OCI-LY7 (cell line): ENCODE measurements at regions not wholly inside any gene's neighbourhood (a gene's known extent, or its start where the extent isn't known, plus 50 kb on each side); places are given as distances from the start of the nearest gene placed in this dataset.

ENCODE experiments used
- BruUV-seq: library from RNA; stranded (reverse); fragments of 400-500 nt; replicated peaks from 2 replicates; lab custom pipeline; 2021; lab: Mats Ljungman, UMichigan
- CTCF ChIA-PET: fragments of 300-600 bp; sonication (Branson Sonifier 250); formaldehyde crosslinking; loops from one replicate; lab custom pipeline; 2022; ENCODE audit warnings: antibody characterized with exemption; ENCODE audit not compliant: unreplicated experiment; lab: Charles Lee
- POLR2A ChIA-PET: fragments of 300-600 bp; sonication (Branson Sonifier 250); formaldehyde crosslinking; loops from one replicate; lab custom pipeline; 2022; ENCODE audit warnings: antibody characterized with exemption; lab: Charles Lee
- DNase-seq: peaks from one replicate; pipeline ENCODE4 v3.0.0-alpha.2; 2015; ENCODE audit warnings: low spot score
- H2AFZ ChIP-seq: fragments of 200-600 bp; sonication (generic), shearing (Covaris generic); 2 replicates; pipeline ENCODE4 v1.6.1; 2014; ENCODE audit warnings: mild to moderate bottlenecking, antibody characterized with exemption, low read length, moderate library complexity
- H3K27ac ChIP-seq: fragments of 200-600 bp; sonication (generic); 2 replicates; pipeline ENCODE4 v1.5.1; 2014; ENCODE audit warnings: mixed run types, low read depth, mild to moderate bottlenecking, moderate library complexity, low read length, inconsistent platforms; ENCODE audit not compliant: poor library complexity, severe bottlenecking
- H3K36me3 ChIP-seq: fragments of 200-600 bp; sonication (generic); 2 replicates; pipeline ENCODE4 v1.6.1; 2014; ENCODE audit warnings: mild to moderate bottlenecking, antibody characterized with exemption, low read length, moderate library complexity, mixed read lengths; ENCODE audit not compliant: insufficient read depth
- H3K4me1 ChIP-seq: fragments of 200-600 bp; sonication (generic); 2 replicates; pipeline ENCODE4 v1.5.1; 2014; ENCODE audit warnings: mild to moderate bottlenecking, low read length; ENCODE audit not compliant: insufficient read depth, poor library complexity, severe bottlenecking
- H3K4me2 ChIP-seq: fragments of 200-600 bp; sonication (generic); 2 replicates; pipeline ENCODE4 v1.6.1; 2014; ENCODE audit warnings: mild to moderate bottlenecking, low read length
- H3K4me3 ChIP-seq: fragments of 200-600 bp; sonication (generic); 2 replicates; pipeline ENCODE4 v1.5.1; 2014; ENCODE audit warnings: mild to moderate bottlenecking, low read depth, low read length; ENCODE audit not compliant: poor library complexity, severe bottlenecking
- H3K79me2 ChIP-seq: fragments of 200-600 bp; sonication (generic); 2 replicates; pipeline ENCODE4 v1.6.1; 2016; ENCODE audit warnings: low read depth, mild to moderate bottlenecking, low read length, moderate library complexity, mixed read lengths; ENCODE audit not compliant: insufficient read depth
- H3K9me2 ChIP-seq: fragments of 200-600 bp; sonication (generic); 2 replicates; pipeline ENCODE4 v1.6.1; 2016; ENCODE audit warnings: mild to moderate bottlenecking, low read length, mixed read lengths; ENCODE audit not compliant: insufficient read depth
- H3K9me3 ChIP-seq: fragments of 200-600 bp; sonication (generic); 2 replicates; pipeline ENCODE4 v1.6.1; 2014; ENCODE audit warnings: mild to moderate bottlenecking, mixed run types, low read length, mixed read lengths
- H4K20me1 ChIP-seq: fragments of 200-600 bp; sonication (generic); 2 replicates; pipeline ENCODE4 v1.6.1; 2014; ENCODE audit warnings: mild to moderate bottlenecking, antibody characterized with exemption, low read length, moderate library complexity, mixed read lengths; ENCODE audit not compliant: insufficient read depth
- EZH2phosphoT487 ChIP-seq: fragments of 200-600 bp; sonication (generic); IDR thresholded peaks from 2 replicates; pipeline ENCODE4 v1.6.1; 2018; ENCODE audit warnings: low read depth, borderline replicate concordance, mild to moderate bottlenecking, mixed run types, antibody characterized with exemption, low read length, moderate library complexity, mixed read lengths
- intact Hi-C: fragments of 100-400 bp; cut with micrococcal nuclease; formaldehyde crosslinking; loops from one replicate; pipeline ENCODE4 v1.10.0; 2022; ENCODE audit not compliant: unreplicated experiment
- TF ChIP-seq, protein P1 (sequence below): fragments of 200-600 bp; sonication (generic); conservative IDR thresholded peaks from 2 replicates; pipeline ENCODE4 v1.5.1; 2014; ENCODE audit warnings: mild to moderate bottlenecking, antibody characterized with exemption, low read length, moderate library complexity, mixed read lengths

DNA sequence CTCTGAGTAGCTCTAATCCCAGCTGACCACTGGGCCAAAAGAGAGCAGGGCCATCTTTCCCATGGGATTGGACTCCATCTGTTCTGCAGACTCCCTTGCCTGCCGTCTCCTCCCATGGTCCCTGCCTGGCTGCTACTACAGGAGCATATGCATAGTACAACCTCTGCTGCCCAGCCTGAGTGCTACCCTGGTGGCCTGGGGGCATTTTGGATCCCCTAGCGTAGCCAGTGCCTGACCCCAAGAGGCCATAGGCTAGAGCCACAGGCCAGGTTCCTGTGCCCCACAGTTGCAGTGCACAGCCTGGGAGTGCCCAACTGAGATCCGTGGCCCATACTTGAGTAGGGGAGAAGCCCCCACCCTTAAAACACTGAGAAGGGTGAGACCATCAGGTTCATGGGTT is 280.3 kb downstream of the CCDC85A start:
- no peaks in the 10 kb centered on the region for H3K36me3 ChIP-seq
- H3K9me2 ChIP-seq: no peaks in the 10 kb centered on the region
- H3K4me1 ChIP-seq: no peaks in the 10 kb centered on the region
- no TSS peak for BruUV-seq
- intact Hi-C loops: no loop called here
- H3K9me3 ChIP-seq: no peaks in the 10 kb centered on the region
- no peak overlapping the region for H3K4me2 ChIP-seq
- ChIA-PET CTCF (no interaction called here), POLR2A (no interaction called here)
- TF ChIP-seq EZH2phosphoT487: no peak
- TF ChIP-seq, protein P1, sequence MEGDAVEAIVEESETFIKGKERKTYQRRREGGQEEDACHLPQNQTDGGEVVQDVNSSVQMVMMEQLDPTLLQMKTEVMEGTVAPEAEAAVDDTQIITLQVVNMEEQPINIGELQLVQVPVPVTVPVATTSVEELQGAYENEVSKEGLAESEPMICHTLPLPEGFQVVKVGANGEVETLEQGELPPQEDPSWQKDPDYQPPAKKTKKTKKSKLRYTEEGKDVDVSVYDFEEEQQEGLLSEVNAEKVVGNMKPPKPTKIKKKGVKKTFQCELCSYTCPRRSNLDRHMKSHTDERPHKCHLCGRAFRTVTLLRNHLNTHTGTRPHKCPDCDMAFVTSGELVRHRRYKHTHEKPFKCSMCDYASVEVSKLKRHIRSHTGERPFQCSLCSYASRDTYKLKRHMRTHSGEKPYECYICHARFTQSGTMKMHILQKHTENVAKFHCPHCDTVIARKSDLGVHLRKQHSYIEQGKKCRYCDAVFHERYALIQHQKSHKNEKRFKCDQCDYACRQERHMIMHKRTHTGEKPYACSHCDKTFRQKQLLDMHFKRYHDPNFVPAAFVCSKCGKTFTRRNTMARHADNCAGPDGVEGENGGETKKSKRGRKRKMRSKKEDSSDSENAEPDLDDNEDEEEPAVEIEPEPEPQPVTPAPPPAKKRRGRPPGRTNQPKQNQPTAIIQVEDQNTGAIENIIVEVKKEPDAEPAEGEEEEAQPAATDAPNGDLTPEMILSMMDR: no peak
- no peaks in the 10 kb centered on the region for H3K79me2 ChIP-seq
- no peak overlapping the region for H2AFZ ChIP-seq
- DNase-seq: no peak
- H4K20me1 ChIP-seq: no peaks in the 10 kb centered on the region
- H3K4me3 ChIP-seq: no peak overlapping the region
- no peak overlapping the region for H3K27ac ChIP-seq

DNA sequence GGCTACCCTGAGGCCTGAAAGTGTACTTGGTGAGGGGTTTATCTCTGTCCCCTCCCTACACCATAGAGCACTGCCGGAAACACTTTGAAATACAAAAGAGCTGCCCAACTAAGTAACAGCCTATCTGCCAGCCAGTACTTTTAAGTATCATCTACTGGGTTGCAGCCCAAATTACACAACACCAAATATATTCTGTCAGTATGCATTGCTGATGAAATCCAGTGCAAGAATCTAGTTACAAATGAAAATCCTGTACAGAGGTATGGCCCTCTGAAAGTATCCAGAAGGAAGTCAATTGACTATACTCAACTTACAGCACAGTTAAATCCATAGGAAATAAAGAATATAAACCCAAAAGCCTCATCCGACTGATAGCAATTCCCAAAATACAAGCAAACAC is 280.8 kb downstream of the CCDC85A start:
- POLR2A ChIA-PET: no interaction called here

DNA sequence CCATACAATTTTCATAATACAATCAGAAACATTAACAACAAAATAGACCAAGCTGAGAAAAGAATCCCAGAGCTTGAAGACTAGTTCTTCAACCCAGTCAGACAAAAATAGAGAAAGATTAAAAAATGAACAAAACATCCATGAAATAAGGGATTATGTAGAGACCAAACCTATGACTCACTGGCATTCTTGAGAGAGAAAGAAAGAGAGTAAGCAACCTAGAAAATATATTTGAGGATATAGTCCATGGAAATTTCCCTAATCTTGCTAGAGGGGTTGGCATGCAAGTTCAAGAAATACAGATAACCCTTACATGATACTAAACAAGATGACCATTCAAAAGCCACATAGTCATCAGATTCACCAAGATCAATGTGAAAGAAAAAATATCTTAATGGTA is 281.7 kb downstream of the CCDC85A start:
- intact Hi-C loops: no loop called here
- H3K4me2 ChIP-seq: no peak overlapping the region
- DNase-seq: no peak
- BruUV-seq: no TSS peak
- H3K9me2 ChIP-seq: no peaks in the 10 kb centered on the region
- no peak overlapping the region for H3K4me3 ChIP-seq
- H3K36me3 ChIP-seq: no peaks in the 10 kb centered on the region
- no peaks in the 10 kb centered on the region for H3K79me2 ChIP-seq
- no peaks in the 10 kb centered on the region for H4K20me1 ChIP-seq
- no peak overlapping the region for H2AFZ ChIP-seq
- no peaks in the 10 kb centered on the region for H3K4me1 ChIP-seq
- TF ChIP-seq EZH2phosphoT487: no peak
- TF ChIP-seq, protein P1: no peak
- ChIA-PET CTCF (no interaction called here), POLR2A (no interaction called here)
- H3K9me3 ChIP-seq: no peaks in the 10 kb centered on the region
- H3K27ac ChIP-seq: no peak overlapping the region

More for the DNA sequence above, 280.8 kb downstream of the CCDC85A start:
- Histone ChIP-seq H3K4me3 (no peak overlapping the region), H3K4me1 (no peaks in the 10 kb centered on the region), H3K27ac (no peak overlapping the region), H3K79me2 (no peaks in the 10 kb centered on the region), H3K36me3 (no peaks in the 10 kb centered on the region), H2AFZ (no peak overlapping the region), H3K4me2 (no peak overlapping the region), H3K9me3 (no peaks in the 10 kb centered on the region), H4K20me1 (no peaks in the 10 kb centered on the region), H3K9me2 (no peaks in the 10 kb centered on the region)
- TF ChIP-seq EZH2phosphoT487: no peak
- TF ChIP-seq, protein P1: no peak
- CTCF ChIA-PET: no interaction called here
- no TSS peak for BruUV-seq
- DNase-seq: no peak
- intact Hi-C loops: no loop called here
